H9 (cell line): ENCODE measurements at regions not wholly inside any gene's neighbourhood (a gene's known extent, or its start where the extent isn't known, plus 50 kb on each side); places are given as distances from the start of the nearest gene placed in this dataset.

Experiments
- DNase-seq: peaks from one replicate; pipeline ENCODE4 v3.0.0-alpha.2; 2017
- H2AFZ ChIP-seq: one replicate; pipeline ENCODE4 v1.6.1; 2013; ENCODE audit warnings: mild to moderate bottlenecking, low read length, control low read depth, moderate library complexity
- H2AK5ac ChIP-seq: 2 replicates; pipeline ENCODE4 v1.6.1; 2013; ENCODE audit warnings: low read length, control low read depth, mixed read lengths; ENCODE audit not compliant: insufficient read length
- H2BK120ac ChIP-seq: one replicate; pipeline ENCODE4 v1.6.1; 2013; ENCODE audit warnings: low read depth, mild to moderate bottlenecking, low read length, control low read depth, inconsistent platforms; ENCODE audit not compliant: poor library complexity, severe bottlenecking
- H2BK12ac ChIP-seq: 2 replicates; pipeline ENCODE4 v1.6.1; 2013; ENCODE audit warnings: low read length, control low read depth, mixed read lengths, low read depth; ENCODE audit not compliant: insufficient read length
- H2BK15ac ChIP-seq: 2 replicates; pipeline ENCODE4 v1.6.1; 2013; ENCODE audit warnings: low read depth, low read length, control low read depth
- H2BK20ac ChIP-seq: one replicate; pipeline ENCODE4 v1.6.1; 2013; ENCODE audit warnings: low read depth, mild to moderate bottlenecking, low read length, control low read depth, inconsistent platforms; ENCODE audit not compliant: poor library complexity, severe bottlenecking
- H2BK5ac ChIP-seq: 2 replicates; pipeline ENCODE4 v1.6.1; 2013; ENCODE audit warnings: low read length, control low read depth, mixed read lengths; ENCODE audit not compliant: insufficient read length
- H3K14ac ChIP-seq: 2 replicates; pipeline ENCODE4 v1.6.1; 2013; ENCODE audit warnings: low read length, control low read depth; ENCODE audit not compliant: insufficient read depth
- H3K18ac ChIP-seq: 2 replicates; pipeline ENCODE4 v1.6.1; 2013; ENCODE audit warnings: low read depth, mild to moderate bottlenecking, mixed read lengths, low read length, control low read depth; ENCODE audit not compliant: insufficient read length
- H3K23ac ChIP-seq: 2 replicates; pipeline ENCODE4 v1.6.1; 2013; ENCODE audit warnings: low read length, control low read depth, mixed read lengths, low read depth; ENCODE audit not compliant: insufficient read length
- H3K23me2 ChIP-seq: 2 replicates; pipeline ENCODE4 v1.6.1; 2013; ENCODE audit warnings: low read depth, mild to moderate bottlenecking, mixed read lengths, low read length, control low read depth; ENCODE audit not compliant: insufficient read length, poor library complexity, severe bottlenecking
- H3K27ac ChIP-seq: 2 replicates; pipeline ENCODE4 v1.5.1; 2013; ENCODE audit warnings: low read length, control low read depth, mixed read lengths, low read depth; ENCODE audit not compliant: insufficient read length
- H3K27me3 ChIP-seq: 2 replicates; pipeline ENCODE4 v1.6.1; 2013; ENCODE audit warnings: low read length, control low read depth, inconsistent platforms; ENCODE audit not compliant: insufficient read depth
- H3K4ac ChIP-seq: 2 replicates; pipeline ENCODE4 v1.6.1; 2013; ENCODE audit warnings: low read depth, mild to moderate bottlenecking, control low read depth, inconsistent platforms, low read length, moderate library complexity
- H3K4me1 ChIP-seq: 2 replicates; pipeline ENCODE4 v1.6.1; 2013; ENCODE audit warnings: low read length, control low read depth, inconsistent platforms; ENCODE audit not compliant: insufficient read depth
- H3K4me2 ChIP-seq: 2 replicates; pipeline ENCODE4 v1.6.1; 2013; ENCODE audit warnings: low read length, control low read depth, mixed read lengths; ENCODE audit not compliant: insufficient read length, insufficient read depth
- H3K56ac ChIP-seq: 2 replicates; pipeline ENCODE4 v1.6.1; 2013; ENCODE audit warnings: low read depth, mild to moderate bottlenecking, mixed read lengths, low read length, control low read depth; ENCODE audit not compliant: insufficient read length
- H3K79me1 ChIP-seq: 2 replicates; pipeline ENCODE4 v1.6.1; 2013; ENCODE audit warnings: low read depth, mild to moderate bottlenecking, moderate library complexity, low read length, control low read depth, inconsistent platforms; ENCODE audit not compliant: insufficient read depth, poor library complexity, severe bottlenecking
- H3K79me2 ChIP-seq: 2 replicates; pipeline ENCODE4 v1.6.1; 2013; ENCODE audit warnings: low read length, control low read depth, inconsistent platforms; ENCODE audit not compliant: insufficient read depth
- H3K9ac ChIP-seq: 2 replicates; pipeline ENCODE4 v1.6.1; 2013; ENCODE audit warnings: low read length, control low read depth, mixed read lengths; ENCODE audit not compliant: insufficient read length; ENCODE audit errors: extremely low read depth
- H3K9me3 ChIP-seq: one replicate; pipeline ENCODE4 v1.6.1; 2013; ENCODE audit warnings: low read depth, low read length, inconsistent platforms; ENCODE audit not compliant: control insufficient read depth
- H3T11ph ChIP-seq: one replicate; pipeline ENCODE4 v1.6.1; 2013; ENCODE audit warnings: mild to moderate bottlenecking, low read length, control low read depth, inconsistent platforms
- H4K20me1 ChIP-seq: one replicate; pipeline ENCODE4 v1.6.1; 2013; ENCODE audit not compliant: control insufficient read depth, insufficient read length, insufficient read depth
- H4K5ac ChIP-seq: 2 replicates; pipeline ENCODE4 v1.6.1; 2013; ENCODE audit warnings: low read depth, mild to moderate bottlenecking, mixed read lengths, low read length, control low read depth; ENCODE audit not compliant: insufficient read length
- H4K8ac ChIP-seq: replicated peaks from 2 replicates; pipeline ENCODE4 v1.6.1; 2013; ENCODE audit warnings: low read length, control low read depth, mixed read lengths, low read depth; ENCODE audit not compliant: insufficient read length
- H4K91ac ChIP-seq: 2 replicates; pipeline ENCODE4 v1.6.1; 2013; ENCODE audit warnings: low read depth, mild to moderate bottlenecking, moderate library complexity, mixed read lengths, low read length, control low read depth; ENCODE audit not compliant: insufficient read length
- H3K27ac Mint-ChIP-seq, 3 experiments: 2 replicates in 2 of 3; 3 replicates in 1 of 3; pipeline ENCODE4 v1.8.0; 2020 to 2021; ENCODE audit warnings: mixed read lengths in 3 of 3, mild to moderate bottlenecking in 1 of 3, moderate library complexity in 1 of 3
- H3K27me3 Mint-ChIP-seq: 2 replicates; pipeline ENCODE4 v1.8.0; 2021; ENCODE audit warnings: low read depth, mild to moderate bottlenecking, moderate library complexity, mixed read lengths
- H3K36me3 Mint-ChIP-seq, 3 experiments: 2 replicates in 2 of 3; 3 replicates in 1 of 3; pipeline ENCODE4 v1.8.0; 2020 to 2021; ENCODE audit warnings: low read depth in 3 of 3, mixed read lengths in 3 of 3; ENCODE audit not compliant: insufficient read depth in 1 of 3
- H3K4me1 Mint-ChIP-seq, 2 experiments: 2 replicates each; pipeline ENCODE4 v1.8.0; 2020; ENCODE audit warnings: mixed read lengths in 2 of 2
- H3K4me3 Mint-ChIP-seq, 2 experiments: 2 replicates in 1 of 2; 3 replicates in 1 of 2; pipeline ENCODE4 v1.8.0; 2020 to 2021; ENCODE audit warnings: mild to moderate bottlenecking in 2 of 2, mixed read lengths in 2 of 2, moderate library complexity in 1 of 2
- H3K9me3 Mint-ChIP-seq, 2 experiments: 2 replicates in 1 of 2; 3 replicates in 1 of 2; pipeline ENCODE4 v1.8.0; 2020; ENCODE audit warnings: mild to moderate bottlenecking in 2 of 2, mixed read lengths in 2 of 2, moderate library complexity in 1 of 2
- WGBS: extraction: QIAGEN DNeasy Blood & Tissue Kit; methylation state at CpG from one replicate; pipeline ENCODE4 v1.1.7; 2013; ENCODE audit warnings: missing lambda C conversion rate, low lambda C conversion rate, mixed read lengths; ENCODE audit not compliant: insufficient read length; ENCODE audit errors: extremely low coverage; 5-methylcytosine and 5-hydroxymethylcytosine counted together
- TF ChIP-seq, protein P1 (sequence below): fragments of 200-600 bp; sonication (generic); conservative IDR thresholded peaks from 3 replicates; pipeline ENCODE4 v1.8.0; 2021; ENCODE audit warnings: antibody characterized with exemption, mild to moderate bottlenecking

DNA sequence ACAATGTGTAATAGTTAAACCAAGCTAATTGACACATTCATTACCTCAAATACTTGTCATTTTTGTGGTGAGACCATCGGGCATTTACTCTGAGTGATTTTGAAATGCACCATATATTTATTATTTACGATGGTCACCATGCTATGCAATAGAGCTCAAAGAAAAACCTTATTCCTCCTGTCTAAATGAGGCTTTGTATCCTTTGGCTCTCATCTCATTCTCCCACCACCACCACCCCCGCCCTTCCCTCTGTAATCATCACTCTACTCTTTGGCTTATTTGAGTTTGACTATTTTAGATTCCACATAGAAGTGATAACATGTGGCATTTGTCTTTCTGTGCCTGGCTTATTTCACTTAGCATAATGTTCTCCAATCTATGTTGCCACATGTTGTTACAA is 124.9 kb downstream of the CYSLTR2 start:
- Histone ChIP-seq H3K79me1 (no peaks in the 10 kb centered on the region), H2BK15ac (no peak overlapping the region), H3K23me2 (no peaks in the 10 kb centered on the region), H3K14ac (no peak overlapping the region), H4K5ac (no peak overlapping the region), H3T11ph (no peak overlapping the region), H3K18ac (no peak overlapping the region), H4K8ac (no peak overlapping the region), H2BK5ac (no peak overlapping the region), H3K27me3 (no peaks in the 10 kb centered on the region), H3K4me1 (no peaks in the 10 kb centered on the region), H3K27ac (no peak overlapping the region), H3K4me2 (no peak overlapping the region), H3K9me3 (no peaks in the 10 kb centered on the region), H3K9ac (no peak overlapping the region), H4K20me1 (no peaks in the 10 kb centered on the region), H2AK5ac (no peak overlapping the region), H3K23ac (no peak overlapping the region), H3K56ac (no peak overlapping the region), H3K79me2 (no peaks in the 10 kb centered on the region), H2BK12ac (no peak overlapping the region), H3K4ac (no peak overlapping the region), H2BK20ac (no peak overlapping the region), H4K91ac (no peak overlapping the region), H2AFZ (no peak overlapping the region), H2BK120ac (no peak overlapping the region)
- no peak overlapping the region for H3K27ac Mint-ChIP-seq
- H3K4me3 Mint-ChIP-seq = no peak overlapping the region
- no peaks in the 10 kb centered on the region for H3K27me3 Mint-ChIP-seq
- no CpG with 5 or more reads among the region's 3 CpGs for WGBS
- DNase-seq = no peak
- no peaks in the 10 kb centered on the region for H3K4me1 Mint-ChIP-seq
- TF ChIP-seq, protein P1, sequence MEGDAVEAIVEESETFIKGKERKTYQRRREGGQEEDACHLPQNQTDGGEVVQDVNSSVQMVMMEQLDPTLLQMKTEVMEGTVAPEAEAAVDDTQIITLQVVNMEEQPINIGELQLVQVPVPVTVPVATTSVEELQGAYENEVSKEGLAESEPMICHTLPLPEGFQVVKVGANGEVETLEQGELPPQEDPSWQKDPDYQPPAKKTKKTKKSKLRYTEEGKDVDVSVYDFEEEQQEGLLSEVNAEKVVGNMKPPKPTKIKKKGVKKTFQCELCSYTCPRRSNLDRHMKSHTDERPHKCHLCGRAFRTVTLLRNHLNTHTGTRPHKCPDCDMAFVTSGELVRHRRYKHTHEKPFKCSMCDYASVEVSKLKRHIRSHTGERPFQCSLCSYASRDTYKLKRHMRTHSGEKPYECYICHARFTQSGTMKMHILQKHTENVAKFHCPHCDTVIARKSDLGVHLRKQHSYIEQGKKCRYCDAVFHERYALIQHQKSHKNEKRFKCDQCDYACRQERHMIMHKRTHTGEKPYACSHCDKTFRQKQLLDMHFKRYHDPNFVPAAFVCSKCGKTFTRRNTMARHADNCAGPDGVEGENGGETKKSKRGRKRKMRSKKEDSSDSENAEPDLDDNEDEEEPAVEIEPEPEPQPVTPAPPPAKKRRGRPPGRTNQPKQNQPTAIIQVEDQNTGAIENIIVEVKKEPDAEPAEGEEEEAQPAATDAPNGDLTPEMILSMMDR = no peak
- H3K9me3 Mint-ChIP-seq = peaks cover 25 to 29% of the 10 kb centered on the region in 2 experiments
- H3K36me3 Mint-ChIP-seq = peaks cover 0 to 11% (median 2%) of the 10 kb centered on the region in 3 experiments; a peak in 2 of 7 replicates
